ENCODE measurements at regions not wholly inside any gene's neighbourhood (a gene's known extent, or its start where the extent isn't known, plus 50 kb on each side); places are given as distances from the start of the nearest gene placed in this dataset.

GRCh38 chr4:155487210-155487609 lies 110.4 kb upstream of the MAP9 start:
- no peak for TF ChIP-seq CTCF (IDR thresholded peaks at IDR 0.05; ENCODE audit: control extremely low read depth in 1 of 3, insufficient read depth in 1 of 3, low read depth in 1 of 3, low read length in 3 of 3)
- TF ChIP-seq TAF1 (IDR thresholded peaks at IDR 0.05; ENCODE audit: low read depth, low read length), result no peak
- TF ChIP-seq EZH2 (IDR thresholded peaks at IDR 0.05; ENCODE audit: low read depth, low read length, severe bottlenecking), result no peak
- no peak for TF ChIP-seq ZNF274 (IDR thresholded peaks at IDR 0.05; ENCODE audit: borderline replicate concordance, extremely low read depth, low read length)
- TF ChIP-seq KDM5A (IDR thresholded peaks at IDR 0.05; ENCODE audit: low read length), result no peak
- no peak for TF ChIP-seq POLR2A (IDR thresholded peaks at IDR 0.05; ENCODE audit: control extremely low read depth in 1 of 2, low read depth in 2 of 2, low read length in 2 of 2)
- no peak for TF ChIP-seq YY1 (IDR thresholded peaks at IDR 0.05; ENCODE audit: low read depth, low read length)
- TF ChIP-seq RAD21 (IDR thresholded peaks at IDR 0.05 in 1 of 2, conservative IDR thresholded peaks at IDR 0.05 in 1 of 2; ENCODE audit: low read depth in 2 of 2, low read length in 2 of 2), result no peak
- TF ChIP-seq RFX5 (IDR thresholded peaks at IDR 0.05; ENCODE audit: borderline replicate concordance, low read depth, low read length), result no peak
- no peak for TF ChIP-seq POU5F1 (IDR thresholded peaks at IDR 0.05; ENCODE audit: low read depth, low read length)
- no peak for TF ChIP-seq ATF3 (IDR thresholded peaks at IDR 0.05; ENCODE audit: insufficient read depth, low read depth, low read length)
- no peak for TF ChIP-seq SUZ12 (IDR thresholded peaks at IDR 0.05; ENCODE audit: low read length)
- TF ChIP-seq BCL11A (IDR thresholded peaks at IDR 0.05; ENCODE audit: low read depth in 2 of 2, low read length in 2 of 2), result no peak
- no peak for TF ChIP-seq JUND (IDR thresholded peaks at IDR 0.05; ENCODE audit: low read length)

Data from H1 (cell line).